ENCODE measurements at regions not wholly inside any gene's neighbourhood (a gene's known extent, or its start where the extent isn't known, plus 50 kb on each side); places are given as distances from the start of the nearest gene placed in this dataset.

- DNase-seq: no peak
Measured at GRCh38 chr17:36730857-36731490, 129.6 kb downstream of the MRM1 start.

GRCh38 chr17:36731811-36732210, 130.4 kb downstream of the MRM1 start:
- no peak for DNase-seq

GRCh38 chr17:36732351-36732750, 131.0 kb downstream of the MRM1 start:
- no peak for DNase-seq

- DNase-seq: no peak
Measured at GRCh38 chr17:36736201-36737156, 135.1 kb downstream of the MRM1 start.

GRCh38 chr17:36739208-36739607, 137.8 kb downstream of the MRM1 start:
- no peak for DNase-seq

- DNase-seq: no peak
Measured at GRCh38 chr17:36740157-36740556, 138.8 kb downstream of the MRM1 start.

- DNase-seq: no peak
Measured at GRCh38 chr17:36741019-36741902, 139.9 kb downstream of the MRM1 start.

GRCh38 chr17:36742267-36743000, 141.1 kb downstream of the MRM1 start:
- no peak for DNase-seq

GRCh38 chr17:36743130-36743529, 141.7 kb downstream of the MRM1 start:
- DNase-seq: no peak

GRCh38 chr17:36746381-36747053, 145.1 kb downstream of the MRM1 start:
- no peak for DNase-seq

- DNase-seq: no peak
Measured at GRCh38 chr17:36747861-36748260, 146.5 kb downstream of the MRM1 start.

- DNase-seq: no peak
Measured at GRCh38 chr17:36748272-36748671, 146.9 kb downstream of the MRM1 start.

- DNase-seq: no peak
Measured at GRCh38 chr17:36749493-36749892, 148.1 kb downstream of the MRM1 start.

GRCh38 chr17:36750316-36750885, 149.0 kb downstream of the MRM1 start:
- no peak for DNase-seq

GRCh38 chr17:36752096-36752888, 150.9 kb downstream of the MRM1 start:
- no peak for DNase-seq

- no peak for DNase-seq
Measured at GRCh38 chr17:36755586-36755985, 154.2 kb downstream of the MRM1 start.

GRCh38 chr17:36756695-36757094, 155.3 kb downstream of the MRM1 start:
- DNase-seq: no peak

GRCh38 chr17:36760425-36760824, 159.0 kb downstream of the MRM1 start:
- no peak for DNase-seq

- no peak for DNase-seq
Measured at GRCh38 chr17:36761203-36761950, 160.0 kb downstream of the MRM1 start.

Data from T1000 (cell line).